GM19238 (cell line): ENCODE measurements at regions not wholly inside any gene's neighbourhood (a gene's known extent, or its start where the extent isn't known, plus 50 kb on each side); places are given as distances from the start of the nearest gene placed in this dataset.

Experiments
- DNase-seq: peaks from one replicate; pipeline ENCODE4 v3.0.0; 2011; ENCODE audit warnings: low spot score; ENCODE audit not compliant: insufficient read length

DNA sequence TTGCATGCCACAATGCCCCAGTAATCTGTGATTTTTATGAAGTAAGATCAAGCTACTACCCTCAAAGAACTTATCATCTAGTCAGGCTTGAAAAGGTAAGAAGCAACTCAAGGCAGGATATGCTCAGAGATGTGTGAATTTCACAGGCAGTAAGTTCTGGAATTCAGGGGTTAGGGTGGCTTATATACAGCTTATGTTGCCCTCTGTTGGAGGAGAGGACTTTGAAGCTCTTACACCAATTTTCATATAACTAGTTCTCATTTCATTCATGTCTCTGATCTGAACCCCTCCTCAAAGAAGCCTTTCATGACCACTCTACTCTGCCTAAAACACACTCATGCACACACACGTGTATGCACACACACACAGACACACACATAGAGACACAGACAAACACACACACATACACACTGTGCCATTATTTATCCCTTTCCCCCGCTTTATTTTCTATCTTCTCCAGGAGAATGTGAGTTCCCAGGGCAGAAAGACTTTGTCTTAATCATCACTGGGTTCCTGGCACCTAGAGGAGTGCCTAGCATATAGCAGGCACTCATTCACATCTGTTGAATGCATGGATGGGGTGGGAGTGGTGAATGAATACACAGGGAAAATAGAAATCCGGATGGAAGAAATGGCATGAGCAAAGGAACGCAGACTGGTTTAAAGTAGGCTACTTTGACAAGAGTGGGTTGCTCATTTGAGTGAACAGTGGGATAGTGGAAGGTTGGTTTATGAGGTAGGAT, 220.7 kb upstream of the ZBED5 start:
- no peak for DNase-seq

DNA sequence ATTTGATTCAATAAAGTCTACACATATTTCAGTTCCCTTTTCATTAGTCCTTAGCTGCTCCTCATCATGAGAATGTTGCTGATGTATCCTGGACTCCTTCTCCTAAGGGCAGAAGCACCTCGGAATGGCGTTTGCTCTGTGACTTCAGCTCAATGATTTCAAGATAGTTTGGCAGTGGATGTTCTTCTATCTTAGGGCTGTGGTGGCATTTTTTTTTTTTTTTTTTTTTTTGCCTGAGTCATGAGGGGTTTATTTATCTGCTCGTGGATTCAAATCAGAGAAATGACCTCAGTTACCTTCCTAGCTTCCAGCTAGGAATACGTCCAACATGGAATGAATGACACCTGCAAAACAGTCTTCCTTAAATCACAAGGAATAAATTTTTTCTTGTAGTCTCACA, 220.0 kb upstream of the ZBED5 start:
- no peak for DNase-seq

DNA sequence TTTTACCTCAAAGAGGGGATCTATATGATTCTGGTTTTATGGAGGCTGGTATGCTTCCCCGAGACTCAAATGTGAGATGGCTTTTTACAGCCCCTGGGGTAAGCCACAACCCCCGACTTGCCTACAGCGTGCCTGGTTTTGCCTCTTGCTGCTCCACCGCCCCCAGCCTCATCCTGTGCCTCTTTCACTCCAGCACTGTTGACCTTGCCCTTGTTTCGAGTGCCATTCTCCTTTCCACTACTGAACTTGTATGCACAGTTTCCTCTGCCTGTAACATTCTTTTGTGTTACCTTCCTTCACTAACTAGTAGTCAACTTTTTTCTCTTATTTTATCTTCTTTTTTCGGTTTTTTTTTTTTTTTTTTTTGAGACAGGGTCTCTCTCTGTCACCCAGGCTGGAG, 219.0 kb upstream of the ZBED5 start:
- DNase-seq = no peak

DNA sequence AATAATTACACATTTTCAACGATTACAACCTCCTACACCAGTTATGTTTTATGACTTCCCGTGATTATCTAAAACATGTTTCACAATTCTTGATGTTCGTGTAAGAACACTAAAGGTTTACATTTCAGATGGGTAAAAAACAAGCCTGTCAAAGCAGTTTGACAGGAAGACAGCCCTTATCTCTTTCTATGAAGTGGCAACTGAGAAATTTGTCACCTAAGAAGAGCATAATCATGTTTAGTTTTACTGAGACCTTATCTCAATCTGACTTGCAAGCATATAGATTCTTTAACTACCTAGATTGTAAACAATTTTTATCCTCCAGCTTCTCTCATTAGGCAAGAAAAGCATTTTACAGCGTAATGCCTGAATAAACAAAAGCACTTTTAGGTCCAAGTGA, 218.4 kb upstream of the ZBED5 start:
- DNase-seq = no peak

DNA sequence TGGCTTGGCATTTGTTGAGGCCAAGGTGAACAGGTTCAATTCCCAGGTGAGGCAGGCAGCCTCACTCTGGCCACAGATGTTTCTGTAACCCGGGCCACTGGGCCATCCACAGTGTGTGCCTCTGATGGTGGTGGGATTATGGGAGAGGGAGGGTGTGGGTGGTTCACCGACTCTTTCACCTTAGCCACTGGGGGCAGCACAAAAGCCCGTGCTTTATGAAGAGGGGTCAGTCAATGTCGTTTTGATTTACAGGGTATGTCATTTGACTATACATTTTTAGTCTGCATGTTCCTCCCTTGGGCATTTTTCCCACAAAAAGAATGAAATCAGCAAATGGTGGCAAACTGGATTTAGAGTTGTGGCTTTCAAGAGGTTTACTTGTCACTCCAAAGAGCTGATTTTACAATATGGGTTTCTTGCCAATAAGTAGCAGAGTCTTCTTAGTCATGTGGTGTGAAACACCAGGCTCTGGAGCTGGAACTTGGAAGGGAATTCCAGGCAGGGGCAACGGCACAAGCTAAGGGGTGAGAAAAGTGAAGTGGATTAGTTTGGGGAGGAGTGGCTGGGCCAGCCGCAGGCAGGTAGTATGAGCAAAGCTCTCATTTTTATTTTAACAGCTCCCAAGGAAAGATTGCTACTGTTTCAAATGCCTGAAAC, 217.8 kb upstream of the ZBED5 start:
- DNase-seq = no peak

DNA sequence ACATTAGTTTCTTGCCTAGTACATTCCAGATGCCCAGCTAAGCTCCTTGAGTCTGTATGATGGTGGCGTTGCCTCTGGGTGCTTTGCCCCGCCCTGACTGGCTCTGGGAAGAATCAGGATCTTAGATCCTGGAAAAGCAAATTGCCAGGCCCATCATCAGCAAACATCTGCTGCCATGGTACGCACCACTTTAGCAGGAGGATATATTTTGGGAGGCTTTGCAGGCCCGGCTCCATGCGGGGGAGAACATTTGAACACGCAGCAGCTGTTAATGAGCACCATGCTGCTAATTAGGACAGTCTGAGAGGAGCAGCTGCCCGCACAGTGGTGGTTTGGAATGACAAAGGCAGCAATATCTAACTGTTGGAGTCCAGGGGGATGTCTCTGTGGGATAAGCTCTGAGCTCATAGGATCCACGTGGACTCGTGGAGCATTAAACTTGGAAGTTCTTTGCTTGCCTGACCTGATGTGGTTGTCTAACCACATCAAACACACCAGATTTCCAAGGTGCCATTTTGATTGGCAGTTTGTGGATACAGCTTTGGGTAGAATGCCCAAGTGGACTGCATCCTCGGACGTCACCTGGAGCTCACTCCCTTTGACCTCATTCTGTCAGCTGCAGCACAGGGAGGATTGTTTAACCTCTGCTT, 217.0 kb upstream of the ZBED5 start:
- no peak for DNase-seq

DNA sequence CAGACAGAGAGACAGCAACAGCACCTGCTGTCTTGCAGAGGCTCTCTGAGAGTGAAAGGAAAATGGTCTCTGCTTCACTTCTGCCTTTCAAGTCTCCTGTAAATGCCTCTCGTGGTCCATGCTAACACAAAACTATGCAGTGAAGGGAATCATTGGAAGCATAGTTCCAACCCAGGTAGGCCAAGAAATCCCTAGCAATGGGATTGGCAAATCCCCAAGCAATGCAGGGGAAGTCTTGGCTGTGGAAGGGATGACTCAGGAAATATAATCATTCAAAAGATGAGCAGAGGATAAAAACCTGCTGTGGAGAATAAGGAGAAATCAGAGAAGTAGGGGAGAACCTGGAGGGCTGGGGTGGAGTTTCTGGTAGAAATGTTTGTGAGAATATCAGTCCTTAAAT, 216.1 kb upstream of the ZBED5 start:
- DNase-seq = no peak

DNA sequence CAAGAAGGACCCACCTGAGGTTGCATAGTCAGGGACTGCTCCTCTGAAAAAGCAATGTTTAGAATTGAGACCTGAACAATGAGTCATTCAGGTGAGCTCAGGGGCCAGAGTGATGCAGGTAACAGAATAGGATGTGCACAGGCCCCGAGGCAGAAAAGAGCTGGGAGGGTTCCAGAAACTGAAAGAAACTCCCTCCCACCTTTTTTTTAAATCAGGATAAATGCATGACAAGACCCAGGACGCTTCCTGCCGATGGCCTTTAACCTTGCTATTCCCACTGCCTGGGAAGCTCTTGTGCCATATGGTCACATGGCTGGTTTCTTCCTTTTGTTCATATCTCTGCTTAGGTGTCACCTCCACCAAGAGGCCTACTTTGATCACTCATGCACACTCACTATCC, 214.2 kb upstream of the ZBED5 start:
- DNase-seq = no peak

DNA sequence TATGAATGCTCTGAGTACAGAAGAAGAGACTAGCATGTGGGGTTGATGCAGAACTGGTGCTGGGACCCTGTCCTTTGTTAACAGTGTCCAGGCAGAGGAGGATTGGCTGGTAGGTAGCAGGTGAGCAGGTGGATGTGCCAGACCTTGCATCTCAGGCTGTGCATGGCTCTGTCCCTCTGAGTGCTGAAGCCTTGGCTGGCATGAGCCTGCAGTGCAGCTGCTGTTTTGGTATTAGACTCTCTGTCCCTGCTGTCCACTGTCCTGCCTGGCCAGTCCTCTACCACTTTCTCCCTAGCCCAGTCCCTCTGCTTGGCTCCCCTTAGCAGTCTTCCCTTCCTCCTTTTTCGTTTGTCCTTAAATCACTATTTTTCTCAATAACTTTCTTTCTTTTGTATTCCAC, 213.6 kb upstream of the ZBED5 start:
- no peak for DNase-seq

DNA sequence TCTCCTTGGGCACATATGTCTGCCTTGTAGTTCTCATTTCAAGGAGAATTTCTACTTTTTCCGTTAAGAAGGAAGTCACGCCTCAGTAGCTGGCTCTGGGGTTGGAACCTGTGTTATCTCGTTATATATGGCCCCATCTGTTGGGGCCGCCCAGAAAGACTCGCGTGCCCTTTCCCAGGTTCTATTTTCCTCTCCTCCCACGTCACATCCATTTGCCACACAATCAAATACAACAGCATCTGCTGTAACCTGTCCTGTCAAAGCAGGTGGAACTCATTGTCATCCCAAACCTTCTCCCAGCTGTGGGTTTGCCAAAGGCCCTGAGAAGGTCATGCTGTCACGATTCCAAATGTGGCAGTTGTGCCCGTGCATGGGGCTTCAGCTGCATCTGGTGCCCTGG, 213.1 kb upstream of the ZBED5 start:
- DNase-seq = no peak

DNA sequence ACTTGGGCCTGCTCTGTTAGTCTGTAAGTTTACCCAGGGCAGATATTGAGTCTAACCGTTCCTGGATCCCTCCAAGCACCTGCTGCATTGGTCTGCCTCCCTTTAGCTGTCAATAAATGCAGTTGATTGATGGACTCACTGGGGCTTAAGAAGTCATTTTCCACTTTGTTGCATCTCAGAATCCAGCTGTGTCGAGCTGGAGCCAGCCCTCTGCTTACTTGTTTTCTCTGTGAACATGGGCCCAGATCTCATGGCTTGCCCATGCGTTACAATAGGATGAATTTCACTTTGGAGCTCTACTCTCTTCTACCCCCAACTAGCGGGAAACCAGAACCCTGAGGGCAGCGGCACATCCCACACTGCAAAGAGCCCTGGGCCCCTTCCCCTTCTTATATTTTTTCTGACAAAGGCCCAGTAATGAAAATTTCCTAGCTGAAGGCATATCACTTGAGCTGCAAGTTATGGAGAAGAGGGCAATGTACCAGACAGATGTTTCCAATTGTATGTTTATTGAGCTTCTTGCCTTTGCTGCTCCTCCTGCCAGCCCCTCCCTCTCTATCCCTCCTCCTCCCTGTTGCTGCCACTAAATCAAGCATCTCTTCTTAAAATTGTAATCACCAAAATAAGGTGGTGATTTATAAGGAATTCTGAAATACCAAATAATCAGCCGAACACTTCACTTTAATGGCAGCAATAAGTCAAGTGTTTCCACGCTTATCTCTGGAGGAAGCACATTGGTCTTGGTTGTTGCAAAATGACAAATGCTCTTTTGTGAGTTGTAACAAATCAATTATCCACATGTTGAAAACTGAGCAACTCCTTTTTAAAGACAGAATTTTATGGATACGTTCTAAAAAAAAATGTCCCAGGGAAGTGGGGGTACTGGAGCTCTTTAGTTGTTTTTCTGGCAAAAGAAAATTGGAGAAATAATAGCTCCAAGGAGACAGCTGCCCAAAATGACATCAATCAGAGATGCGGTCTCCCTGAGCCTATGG, 212.3 kb upstream of the ZBED5 start:
- DNase-seq = no peak

DNA sequence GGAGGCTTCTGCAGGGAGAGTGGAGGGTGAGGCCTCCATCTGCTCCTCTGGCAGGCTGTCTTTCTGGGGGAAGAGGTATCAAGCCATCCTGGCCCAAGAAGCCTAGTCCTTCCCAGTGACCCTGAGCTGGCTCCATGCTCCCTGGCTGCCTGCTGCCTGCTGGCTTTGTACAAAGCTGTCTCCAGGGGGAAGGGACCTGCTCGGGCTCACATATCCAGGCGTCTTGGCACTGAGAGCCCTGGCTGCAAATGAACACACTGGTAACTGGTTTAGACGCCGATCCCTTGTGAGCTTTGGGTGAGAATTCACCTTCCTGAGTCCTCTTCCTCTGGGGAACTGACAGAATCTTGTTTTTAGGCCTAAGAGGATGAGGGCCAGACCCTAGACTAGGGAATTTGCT, 210.3 kb upstream of the ZBED5 start:
- no peak for DNase-seq

DNA sequence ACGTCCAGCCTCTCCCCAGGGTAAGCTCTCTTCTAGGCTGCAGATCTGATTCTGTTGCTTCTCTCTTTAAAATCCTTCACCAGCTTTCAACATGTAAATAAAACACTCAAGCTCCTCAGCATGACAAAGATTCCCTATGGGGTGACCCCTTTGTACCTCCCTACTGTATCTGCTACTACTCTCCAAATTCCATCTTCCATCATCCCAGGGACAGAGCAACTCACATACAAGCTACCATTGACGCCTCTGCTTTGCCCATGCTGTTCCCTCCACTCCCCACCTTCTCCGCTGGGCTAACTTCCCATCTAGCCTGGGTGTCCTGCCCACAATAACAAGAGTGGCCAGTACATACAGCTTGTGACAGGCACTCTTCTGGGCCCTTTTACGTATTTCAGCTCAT, 207.5 kb upstream of the ZBED5 start:
- DNase-seq = no peak

DNA sequence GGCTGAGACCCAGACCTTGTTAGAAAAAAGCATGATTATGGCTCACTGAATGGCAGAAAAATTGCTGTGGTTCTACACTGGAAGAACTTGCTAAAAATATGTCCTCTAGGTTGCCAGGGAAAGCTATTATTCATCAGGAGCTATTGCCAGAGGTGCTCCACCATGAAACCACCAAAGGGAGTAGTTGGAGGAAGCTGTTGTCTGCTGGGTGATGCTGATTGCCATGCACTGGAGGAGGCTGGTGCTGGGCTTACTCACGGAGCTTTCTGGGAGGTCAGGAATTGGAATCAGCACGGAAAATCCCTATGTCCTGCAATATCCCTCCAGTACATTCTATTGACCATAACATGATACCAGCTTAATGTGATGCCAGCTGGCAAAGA, 199.6 kb upstream of the ZBED5 start:
- no peak for DNase-seq

DNA sequence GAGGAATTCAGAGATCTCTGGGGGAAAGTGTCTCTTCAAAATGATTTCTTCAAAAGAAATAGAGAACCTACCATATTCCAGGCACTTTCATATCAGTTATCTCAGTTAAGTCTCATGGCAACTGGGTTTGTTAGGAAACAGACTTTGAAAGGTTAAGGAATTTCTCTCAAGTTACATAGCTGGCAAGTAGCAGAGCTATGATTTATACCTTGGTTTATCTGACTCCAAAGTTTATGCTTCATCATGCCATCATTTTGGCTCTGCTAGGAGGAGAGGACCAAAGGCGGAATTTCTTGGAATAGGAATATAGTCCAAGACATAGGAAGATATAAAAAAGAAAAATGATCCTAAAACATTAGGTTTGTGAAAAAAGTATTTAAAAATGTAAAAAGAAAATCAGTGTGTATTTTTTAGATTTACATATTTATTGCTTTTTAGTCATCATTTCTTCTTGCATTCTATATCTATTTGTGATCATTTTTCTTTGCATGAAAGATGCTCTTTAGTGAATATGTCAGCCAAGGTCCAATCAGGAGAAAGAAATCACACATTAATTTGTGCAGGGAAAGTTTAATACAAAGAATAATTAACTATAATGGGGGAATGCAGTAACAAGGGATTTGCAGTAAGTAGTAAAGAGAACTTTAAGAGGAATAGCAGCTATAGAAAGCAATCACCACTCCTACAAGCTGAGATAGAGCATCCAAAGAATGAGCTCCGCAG, 199.1 kb upstream of the ZBED5 start:
- no peak for DNase-seq

DNA sequence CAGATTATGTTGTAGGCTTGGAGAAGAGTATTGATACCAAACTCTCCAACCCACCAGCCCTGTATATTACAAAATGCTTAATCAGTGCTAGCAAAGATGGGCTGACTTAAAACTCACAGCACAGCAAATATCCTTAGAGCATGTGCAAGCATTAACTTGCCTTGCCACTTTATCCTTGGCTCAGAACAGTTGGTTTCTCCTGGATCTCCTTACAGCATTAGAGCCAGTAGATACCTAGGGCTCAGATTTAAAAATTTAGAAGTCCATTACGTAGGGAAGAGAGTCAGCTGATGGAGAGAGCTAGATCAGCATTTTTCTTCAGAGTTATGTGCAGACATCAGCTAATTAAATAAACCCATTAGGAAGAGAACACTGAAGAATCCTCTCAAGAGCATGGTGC, 198.5 kb upstream of the ZBED5 start:
- DNase-seq = no peak

DNA sequence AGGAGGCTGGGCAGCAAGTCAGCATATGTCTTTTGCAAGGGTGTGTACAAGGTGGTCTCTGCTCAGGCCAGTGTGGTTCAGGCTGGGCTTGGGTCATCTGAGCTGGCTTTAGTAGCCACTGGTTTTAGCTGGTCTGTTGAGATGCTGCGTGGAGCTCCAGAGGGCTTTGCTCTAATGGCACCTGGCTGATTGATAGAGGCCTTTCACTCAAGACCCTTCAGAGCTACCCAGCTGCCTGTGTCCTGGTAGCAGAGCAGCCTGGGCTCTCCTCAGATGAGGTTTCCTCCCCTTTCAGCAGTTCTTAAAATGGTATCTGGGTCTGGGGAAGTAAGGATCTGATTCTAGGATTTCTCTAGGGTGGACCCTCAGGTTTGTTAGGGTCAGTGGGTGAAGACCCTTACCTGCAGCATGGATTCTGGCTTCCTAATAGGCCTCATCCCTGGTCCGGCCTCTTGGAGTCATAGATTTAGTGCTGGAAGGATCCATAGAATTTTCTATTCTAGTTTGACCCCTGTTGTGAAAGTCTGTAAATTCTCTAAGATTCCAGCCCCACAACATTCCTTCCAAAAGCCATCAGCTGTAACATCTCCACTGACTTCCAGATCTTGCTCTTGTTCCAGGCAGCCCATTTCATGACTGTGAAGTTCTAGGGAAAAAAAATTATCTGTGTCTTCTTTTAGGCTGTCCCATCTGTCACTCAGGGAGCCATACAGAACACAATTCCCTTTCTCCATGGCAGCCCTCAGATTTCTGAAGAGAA, 190.2 kb upstream of the ZBED5 start:
- no peak for DNase-seq

DNA sequence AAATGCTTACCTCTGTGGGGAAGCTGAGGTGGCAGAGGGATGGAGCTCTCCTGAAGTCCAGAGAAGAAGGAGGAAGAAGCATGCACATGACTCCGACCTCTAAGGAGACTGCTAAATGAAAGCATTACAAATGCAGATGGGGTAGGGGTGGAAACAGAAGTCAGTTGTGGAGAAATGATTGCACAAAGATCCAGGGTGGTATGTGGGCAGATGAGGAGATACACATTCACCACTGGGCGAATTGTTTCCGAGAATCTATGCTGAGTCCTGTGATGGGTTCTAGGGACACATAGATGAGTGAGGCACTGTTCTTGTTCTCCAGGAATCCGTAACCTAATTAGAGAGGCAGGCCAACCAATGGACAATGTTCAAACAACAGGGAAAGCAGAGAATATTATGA, 188.9 kb upstream of the ZBED5 start:
- DNase-seq = no peak

DNA sequence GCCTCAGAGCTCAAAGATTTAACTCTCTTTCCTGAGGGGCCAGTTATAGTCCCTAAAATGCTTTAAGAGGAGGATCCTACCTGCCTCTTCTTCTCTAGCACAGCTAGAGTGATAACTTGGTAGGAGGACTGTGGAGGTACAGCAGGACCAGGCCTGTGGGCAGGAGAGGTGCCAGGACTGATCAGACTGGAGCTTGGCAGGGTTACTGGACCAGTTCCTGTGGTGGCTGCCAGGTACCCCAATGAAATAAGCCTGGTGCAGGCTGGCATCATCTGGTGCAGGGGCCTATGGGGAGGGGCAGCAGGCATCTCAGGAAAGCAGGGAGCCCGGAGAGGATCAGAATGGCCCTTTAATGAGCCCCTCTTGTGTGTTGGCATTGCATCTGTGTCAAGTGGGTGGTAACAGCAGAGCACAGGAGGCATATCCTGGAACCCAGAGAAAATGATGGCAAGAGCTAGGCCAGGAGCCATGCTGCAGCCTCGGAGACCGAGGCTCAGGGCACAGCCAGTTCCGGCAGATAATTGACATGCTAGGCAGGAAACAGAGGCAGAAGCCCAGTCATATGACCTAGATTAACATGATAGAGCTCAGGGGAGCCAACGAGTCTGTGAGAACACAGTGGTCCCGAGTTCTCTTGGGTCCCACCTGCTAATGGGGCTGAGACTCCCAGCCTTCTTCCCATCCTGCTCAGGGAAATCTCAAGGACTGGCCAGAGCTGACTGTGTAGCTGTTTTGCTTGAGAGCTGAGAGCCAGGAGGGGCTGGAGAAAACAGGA, 187.5 kb upstream of the ZBED5 start:
- DNase-seq = no peak
